DOHH2 (cell line): ENCODE measurements at regions not wholly inside any gene's neighbourhood (a gene's known extent, or its start where the extent isn't known, plus 50 kb on each side); places are given as distances from the start of the nearest gene placed in this dataset.

Source experiments
- EZH2phosphoT487 ChIP-seq: fragments of 200-600 bp; sonication (generic); IDR thresholded peaks from 2 replicates; pipeline ENCODE4 v1.6.1; 2017; ENCODE audit warnings: borderline replicate concordance, mild to moderate bottlenecking, antibody characterized with exemption, low read length, moderate library complexity, mixed read lengths
- TF ChIP-seq, protein P1 (sequence below): fragments of 200-600 bp; sonication (generic); IDR thresholded peaks from one replicate; pipeline ENCODE4 v1.5.1; 2014; ENCODE audit warnings: antibody characterized with exemption, mild to moderate bottlenecking, low read depth, low read length; ENCODE audit not compliant: poor library complexity, severe bottlenecking

GRCh38 chr2:136572335-136572734 is 193.0 kb upstream of the THSD7B start:
- TF ChIP-seq, protein P1, sequence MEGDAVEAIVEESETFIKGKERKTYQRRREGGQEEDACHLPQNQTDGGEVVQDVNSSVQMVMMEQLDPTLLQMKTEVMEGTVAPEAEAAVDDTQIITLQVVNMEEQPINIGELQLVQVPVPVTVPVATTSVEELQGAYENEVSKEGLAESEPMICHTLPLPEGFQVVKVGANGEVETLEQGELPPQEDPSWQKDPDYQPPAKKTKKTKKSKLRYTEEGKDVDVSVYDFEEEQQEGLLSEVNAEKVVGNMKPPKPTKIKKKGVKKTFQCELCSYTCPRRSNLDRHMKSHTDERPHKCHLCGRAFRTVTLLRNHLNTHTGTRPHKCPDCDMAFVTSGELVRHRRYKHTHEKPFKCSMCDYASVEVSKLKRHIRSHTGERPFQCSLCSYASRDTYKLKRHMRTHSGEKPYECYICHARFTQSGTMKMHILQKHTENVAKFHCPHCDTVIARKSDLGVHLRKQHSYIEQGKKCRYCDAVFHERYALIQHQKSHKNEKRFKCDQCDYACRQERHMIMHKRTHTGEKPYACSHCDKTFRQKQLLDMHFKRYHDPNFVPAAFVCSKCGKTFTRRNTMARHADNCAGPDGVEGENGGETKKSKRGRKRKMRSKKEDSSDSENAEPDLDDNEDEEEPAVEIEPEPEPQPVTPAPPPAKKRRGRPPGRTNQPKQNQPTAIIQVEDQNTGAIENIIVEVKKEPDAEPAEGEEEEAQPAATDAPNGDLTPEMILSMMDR = no peak
- no peak for TF ChIP-seq EZH2phosphoT487
